ENCODE measurements at regions not wholly inside any gene's neighbourhood (a gene's known extent, or its start where the extent isn't known, plus 50 kb on each side); places are given as distances from the start of the nearest gene placed in this dataset.

GRCh38 chr5:130529511-130530485 is 625.5 kb downstream of the CHSY3 start:
- no peak overlapping the region for H3K4me2 ChIP-seq (ENCODE audit: low read depth, low read length, poor library complexity, severe bottlenecking)

GRCh38 chr5:130529111-130529510 is 624.8 kb downstream of the CHSY3 start:
- no peaks in the 10 kb centered on the region for H4K20me1 ChIP-seq (ENCODE audit: insufficient read depth, low read depth, low read length)
- no peaks in the 10 kb centered on the region for H3K4me1 ChIP-seq (ENCODE audit: low read length)
- H3K9ac ChIP-seq (ENCODE audit: low read length): no peak overlapping the region
- H3K9me2 ChIP-seq (replicated peaks; ENCODE audit: insufficient read depth, low read length): no peaks in the 10 kb centered on the region
- H3K27me3 ChIP-seq (ENCODE audit: low read length): no peaks in the 10 kb centered on the region; the same call in 1 of the 2 replicates
- no peak overlapping the region for H3K4me2 ChIP-seq (ENCODE audit: low read depth, low read length, poor library complexity, severe bottlenecking)
- no peak overlapping the region for H3K27ac ChIP-seq (ENCODE audit: low read length)
- no peaks in the 10 kb centered on the region for H3K36me3 ChIP-seq (ENCODE audit: insufficient read depth, low read length)
- H3K4me3 ChIP-seq (ENCODE audit: low read length): no peak overlapping the region
- no peak for DNase-seq
- H3K9me3 ChIP-seq (ENCODE audit: low read length): no peaks in the 10 kb centered on the region
- no peaks in the 10 kb centered on the region for H3K79me2 ChIP-seq (ENCODE audit: low read length)
- no peak overlapping the region for H2AFZ ChIP-seq (ENCODE audit: low read length)

More at GRCh38 chr5:130529511-130530485, 625.5 kb downstream of the CHSY3 start:
- no peaks in the 10 kb centered on the region; the same call in 1 of the 2 replicates for H3K27me3 ChIP-seq (ENCODE audit: low read length)
- no peak for DNase-seq
- H4K20me1 ChIP-seq (ENCODE audit: insufficient read depth, low read depth, low read length): no peaks in the 10 kb centered on the region
- H2AFZ ChIP-seq (ENCODE audit: low read length): no peak overlapping the region
- H3K36me3 ChIP-seq (ENCODE audit: insufficient read depth, low read length): no peaks in the 10 kb centered on the region
- H3K9ac ChIP-seq (ENCODE audit: low read length): no peak overlapping the region
- no peaks in the 10 kb centered on the region for H3K79me2 ChIP-seq (ENCODE audit: low read length)
- no peaks in the 10 kb centered on the region for H3K9me2 ChIP-seq (replicated peaks; ENCODE audit: insufficient read depth, low read length)
- no peak overlapping the region for H3K4me3 ChIP-seq (ENCODE audit: low read length)
- H3K9me3 ChIP-seq (ENCODE audit: low read length): no peaks in the 10 kb centered on the region
- H3K4me1 ChIP-seq (ENCODE audit: low read length): 0 out of 2 replicates have a peak, but pooled peaks cover 1% of the 10 kb centered on the region
- no peak overlapping the region for H3K27ac ChIP-seq (ENCODE audit: low read length)

GRCh38 chr5:130528474-130528873 is 624.2 kb downstream of the CHSY3 start:
- Histone ChIP-seq H3K36me3 (ENCODE audit: insufficient read depth, low read length) (no peaks in the 10 kb centered on the region), H3K9me3 (ENCODE audit: low read length) (no peaks in the 10 kb centered on the region), H4K20me1 (ENCODE audit: insufficient read depth, low read depth, low read length) (no peaks in the 10 kb centered on the region), H3K9me2 (replicated peaks; ENCODE audit: insufficient read depth, low read length) (no peaks in the 10 kb centered on the region), H3K4me2 (ENCODE audit: low read depth, low read length, poor library complexity, severe bottlenecking) (no peak overlapping the region), H3K27me3 (ENCODE audit: low read length) (no peaks in the 10 kb centered on the region), H3K4me3 (ENCODE audit: low read length) (no peak overlapping the region), H3K9ac (ENCODE audit: low read length) (no peak overlapping the region), H3K79me2 (ENCODE audit: low read length) (no peaks in the 10 kb centered on the region), H3K27ac (ENCODE audit: low read length) (no peak overlapping the region), H2AFZ (ENCODE audit: low read length) (no peak overlapping the region), H3K4me1 (ENCODE audit: low read length) (no peaks in the 10 kb centered on the region)
- DNase-seq: no peak

DNA sequence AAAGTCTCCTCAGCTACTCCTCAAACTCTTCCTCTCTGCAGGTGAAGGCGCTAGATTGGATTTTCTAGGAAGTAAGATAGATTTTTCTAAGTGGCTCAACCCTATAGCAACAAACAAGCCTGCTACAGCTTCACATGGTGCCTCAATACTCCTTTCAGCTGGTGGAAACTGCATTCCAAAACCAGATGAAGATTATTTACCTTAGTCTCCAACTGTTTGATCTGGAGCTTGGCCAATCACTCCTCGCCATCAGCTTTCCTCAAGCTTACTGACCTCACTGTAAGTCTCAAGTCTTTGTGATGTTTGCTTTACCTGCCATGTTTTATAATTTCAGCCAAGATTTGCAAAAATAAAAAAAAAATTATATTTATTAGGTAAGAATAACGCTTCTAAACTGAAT is 622.4 kb downstream of the CHSY3 start:
- no peak for DNase-seq
- Histone ChIP-seq H3K79me2 (ENCODE audit: low read length) (no peaks in the 10 kb centered on the region), H3K9me3 (ENCODE audit: low read length) (no peaks in the 10 kb centered on the region), H3K27me3 (ENCODE audit: low read length) (no peaks in the 10 kb centered on the region), H3K9ac (ENCODE audit: low read length) (no peak overlapping the region), H3K4me2 (ENCODE audit: low read depth, low read length, poor library complexity, severe bottlenecking) (no peak overlapping the region), H2AFZ (ENCODE audit: low read length) (no peak overlapping the region), H3K27ac (ENCODE audit: low read length) (no peak overlapping the region), H3K4me1 (ENCODE audit: low read length) (no peaks in the 10 kb centered on the region), H3K4me3 (ENCODE audit: low read length) (no peak overlapping the region), H3K9me2 (replicated peaks; ENCODE audit: insufficient read depth, low read length) (no peaks in the 10 kb centered on the region), H3K36me3 (ENCODE audit: insufficient read depth, low read length) (no peaks in the 10 kb centered on the region), H4K20me1 (ENCODE audit: insufficient read depth, low read depth, low read length) (no peaks in the 10 kb centered on the region)

GRCh38 chr5:130520211-130520610 is 615.9 kb downstream of the CHSY3 start:
- Histone ChIP-seq H3K9ac (ENCODE audit: low read length) (no peak overlapping the region), H3K9me3 (ENCODE audit: low read length) (0 out of 2 replicates have a peak, but pooled peaks cover 3% of the 10 kb centered on the region), H3K36me3 (ENCODE audit: insufficient read depth, low read length) (no peaks in the 10 kb centered on the region), H3K9me2 (replicated peaks; ENCODE audit: insufficient read depth, low read length) (no peaks in the 10 kb centered on the region), H3K27ac (ENCODE audit: low read length) (no peak overlapping the region), H3K79me2 (ENCODE audit: low read length) (no peaks in the 10 kb centered on the region), H3K4me3 (ENCODE audit: low read length) (no peak overlapping the region), H3K4me1 (ENCODE audit: low read length) (no peaks in the 10 kb centered on the region), H4K20me1 (ENCODE audit: insufficient read depth, low read depth, low read length) (no peaks in the 10 kb centered on the region), H3K27me3 (ENCODE audit: low read length) (no peaks in the 10 kb centered on the region), H3K4me2 (ENCODE audit: low read depth, low read length, poor library complexity, severe bottlenecking) (no peak overlapping the region), H2AFZ (ENCODE audit: low read length) (no peak overlapping the region)
- DNase-seq: no peak

- no peaks in the 10 kb centered on the region for H3K4me1 ChIP-seq (ENCODE audit: low read length)
- no peak overlapping the region for H2AFZ ChIP-seq (ENCODE audit: low read length)
- H3K9ac ChIP-seq (ENCODE audit: low read length): no peak overlapping the region
- H3K79me2 ChIP-seq (ENCODE audit: low read length): no peaks in the 10 kb centered on the region
- H3K27ac ChIP-seq (ENCODE audit: low read length): no peak overlapping the region
- DNase-seq: no peak
- H3K36me3 ChIP-seq (ENCODE audit: insufficient read depth, low read length): no peaks in the 10 kb centered on the region
- H3K9me2 ChIP-seq (replicated peaks; ENCODE audit: insufficient read depth, low read length): no peaks in the 10 kb centered on the region
- no peaks in the 10 kb centered on the region for H4K20me1 ChIP-seq (ENCODE audit: insufficient read depth, low read depth, low read length)
- 0 out of 2 replicates have a peak, but pooled peaks cover 3% of the 10 kb centered on the region for H3K9me3 ChIP-seq (ENCODE audit: low read length)
- H3K4me2 ChIP-seq (ENCODE audit: low read depth, low read length, poor library complexity, severe bottlenecking): no peak overlapping the region
- no peak overlapping the region for H3K4me3 ChIP-seq (ENCODE audit: low read length)
- H3K27me3 ChIP-seq (ENCODE audit: low read length): no peaks in the 10 kb centered on the region
These were observed 610.9 kb downstream of the CHSY3 start for GRCh38 chr5:130514984-130515690.

DNA sequence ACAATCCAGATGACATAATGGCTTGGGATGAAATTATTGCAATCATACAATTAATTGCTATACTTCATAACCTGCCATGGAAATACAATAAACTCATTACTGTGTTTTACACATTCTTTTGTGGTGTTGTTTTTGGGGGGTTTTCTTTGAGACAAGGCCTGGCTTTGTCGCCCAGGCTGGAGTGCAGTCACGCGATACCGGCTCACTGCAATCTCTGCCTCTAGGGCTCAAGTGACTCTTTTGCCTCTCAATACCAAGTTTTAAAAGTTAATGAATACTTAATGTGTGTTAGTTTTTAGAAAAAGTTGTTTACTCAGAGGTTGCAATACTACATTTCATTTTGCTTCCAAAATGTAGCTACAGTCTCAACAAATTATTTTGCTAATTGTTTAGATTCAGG is 598.4 kb downstream of the CHSY3 start:
- H3K36me3 ChIP-seq (ENCODE audit: insufficient read depth, low read length): no peaks in the 10 kb centered on the region
- no peak overlapping the region for H3K27ac ChIP-seq (ENCODE audit: low read length)
- no peak overlapping the region for H3K4me2 ChIP-seq (ENCODE audit: low read depth, low read length, poor library complexity, severe bottlenecking)
- no peaks in the 10 kb centered on the region for H3K9me2 ChIP-seq (replicated peaks; ENCODE audit: insufficient read depth, low read length)
- H3K9me3 ChIP-seq (ENCODE audit: low read length): no peaks in the 10 kb centered on the region
- no peaks in the 10 kb centered on the region for H3K27me3 ChIP-seq (ENCODE audit: low read length)
- H3K79me2 ChIP-seq (ENCODE audit: low read length): no peaks in the 10 kb centered on the region
- DNase-seq: no peak
- H3K9ac ChIP-seq (ENCODE audit: low read length): no peak overlapping the region
- no peak overlapping the region for H3K4me3 ChIP-seq (ENCODE audit: low read length)
- H2AFZ ChIP-seq (ENCODE audit: low read length): no peak overlapping the region
- no peaks in the 10 kb centered on the region for H3K4me1 ChIP-seq (ENCODE audit: low read length)
- H4K20me1 ChIP-seq (ENCODE audit: insufficient read depth, low read depth, low read length): no peaks in the 10 kb centered on the region

DNA sequence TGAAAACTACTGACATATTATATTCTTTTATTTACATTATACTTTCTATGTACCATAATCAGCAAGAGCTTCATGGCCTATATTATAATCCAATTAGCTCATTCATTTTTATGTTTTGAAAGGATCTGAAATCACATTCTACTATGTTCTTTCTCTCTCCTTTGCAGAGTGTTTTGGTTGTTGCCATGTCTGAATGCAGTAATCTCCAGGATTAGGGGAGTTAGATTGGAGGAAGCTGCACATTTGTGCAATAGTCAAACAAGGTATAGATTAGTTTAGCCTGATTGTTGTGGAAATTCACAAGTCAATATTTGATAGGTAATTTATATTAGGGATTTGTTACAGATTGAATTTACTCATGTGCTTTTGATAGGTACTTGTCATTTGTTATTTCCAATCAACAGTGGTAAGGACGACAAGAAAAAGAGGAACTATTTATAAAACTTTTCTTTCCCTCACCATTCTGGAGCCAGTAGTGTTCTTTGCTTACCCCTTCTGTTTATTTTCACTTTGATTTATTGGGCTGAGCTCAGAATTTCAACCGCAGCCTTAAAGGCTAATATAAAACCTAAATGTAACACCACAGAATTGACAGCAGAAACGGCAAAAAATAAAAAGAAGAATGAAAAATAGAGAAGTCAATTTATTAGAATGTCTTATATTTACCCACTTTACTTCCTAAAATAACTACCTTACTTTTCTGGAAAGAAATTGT is 597.0 kb downstream of the CHSY3 start:
- no peaks in the 10 kb centered on the region for H3K9me2 ChIP-seq (replicated peaks; ENCODE audit: insufficient read depth, low read length)
- H3K27me3 ChIP-seq (ENCODE audit: low read length): no peaks in the 10 kb centered on the region
- H2AFZ ChIP-seq (ENCODE audit: low read length): no peak overlapping the region
- no peak overlapping the region for H3K4me2 ChIP-seq (ENCODE audit: low read depth, low read length, poor library complexity, severe bottlenecking)
- no peaks in the 10 kb centered on the region for H3K9me3 ChIP-seq (ENCODE audit: low read length)
- H3K79me2 ChIP-seq (ENCODE audit: low read length): no peaks in the 10 kb centered on the region
- no peaks in the 10 kb centered on the region for H3K4me1 ChIP-seq (ENCODE audit: low read length)
- H3K36me3 ChIP-seq (ENCODE audit: insufficient read depth, low read length): no peaks in the 10 kb centered on the region
- DNase-seq: no peak
- no peak overlapping the region for H3K4me3 ChIP-seq (ENCODE audit: low read length)
- no peak overlapping the region for H3K27ac ChIP-seq (ENCODE audit: low read length)
- H3K9ac ChIP-seq (ENCODE audit: low read length): no peak overlapping the region
- H4K20me1 ChIP-seq (ENCODE audit: insufficient read depth, low read depth, low read length): no peaks in the 10 kb centered on the region

Data from Karpas-422 (cell line).